T-helper 2 cell treated with Interferon-gamma antibody and Interleukin-4, amounts not matched to agents 5 μg/mL and 100 μg/mL, for 36 hours (primary cell): ENCODE measurements at regions not wholly inside any gene's neighbourhood (a gene's known extent, or its start where the extent isn't known, plus 50 kb on each side); places are given as distances from the start of the nearest gene placed in this dataset.

Source experiments
- DNase-seq: peaks from one replicate; pipeline ENCODE4 v3.0.0; 2021; ENCODE audit warnings: low spot score
- H3K27ac Mint-ChIP-seq: one replicate; pipeline ENCODE4 v1.8.0; 2021; ENCODE audit warnings: mild to moderate bottlenecking, mixed read lengths
- H3K27me3 Mint-ChIP-seq: one replicate; pipeline ENCODE4 v1.8.0; 2021; ENCODE audit warnings: low read depth, mixed read lengths
- H3K36me3 Mint-ChIP-seq: one replicate; pipeline ENCODE4 v1.8.0; 2021; ENCODE audit warnings: low read depth, mixed read lengths
- H3K4me1 Mint-ChIP-seq: one replicate; pipeline ENCODE4 v1.8.0; 2021; ENCODE audit warnings: low read depth, mixed read lengths
- H3K4me3 Mint-ChIP-seq: one replicate; pipeline ENCODE4 v1.8.0; 2022; ENCODE audit warnings: mild to moderate bottlenecking, moderate library complexity, mixed read lengths
- H3K9me3 Mint-ChIP-seq: one replicate; pipeline ENCODE4 v1.8.0; 2021; ENCODE audit warnings: mixed read lengths

DNA sequence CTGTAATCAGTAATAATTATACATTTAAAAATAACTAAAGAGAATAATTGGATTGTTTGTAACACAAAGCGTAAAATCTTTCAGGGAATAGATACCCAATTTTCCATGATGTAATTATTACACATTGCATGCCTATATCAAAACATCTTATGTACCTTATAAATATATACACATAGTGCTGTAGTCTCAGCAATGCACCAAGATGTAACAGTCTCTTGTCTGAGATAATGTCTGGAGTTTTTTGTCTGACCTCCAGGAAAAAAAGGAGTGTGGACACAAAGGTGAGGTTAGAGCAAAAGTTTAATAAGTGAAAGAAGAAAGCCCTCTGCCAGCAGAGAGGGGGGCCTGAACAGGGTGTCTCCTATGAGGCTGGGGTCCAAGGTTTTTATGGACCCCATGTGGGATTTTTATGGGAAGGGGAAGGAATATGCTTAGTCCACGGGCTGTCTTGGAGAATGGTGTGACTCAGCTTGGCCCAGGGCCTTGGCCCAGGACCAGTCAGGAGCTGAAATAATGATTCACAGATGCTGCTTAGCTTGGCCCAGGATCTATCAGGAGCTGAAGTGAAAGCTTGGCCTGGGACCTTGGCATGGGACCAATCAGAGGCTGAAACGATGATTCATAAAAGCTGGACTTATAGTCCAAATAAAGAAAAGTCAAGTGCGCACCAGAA is 545.0 kb downstream of the ZPLD1 start:
- DNase-seq = no peak
- Mint-ChIP-seq H3K4me1 (no peaks in the 10 kb centered on the region), H3K9me3 (no peaks in the 10 kb centered on the region), H3K27me3 (no peaks in the 10 kb centered on the region), H3K36me3 (no peaks in the 10 kb centered on the region), H3K4me3 (no peak overlapping the region), H3K27ac (no peak overlapping the region)

DNA sequence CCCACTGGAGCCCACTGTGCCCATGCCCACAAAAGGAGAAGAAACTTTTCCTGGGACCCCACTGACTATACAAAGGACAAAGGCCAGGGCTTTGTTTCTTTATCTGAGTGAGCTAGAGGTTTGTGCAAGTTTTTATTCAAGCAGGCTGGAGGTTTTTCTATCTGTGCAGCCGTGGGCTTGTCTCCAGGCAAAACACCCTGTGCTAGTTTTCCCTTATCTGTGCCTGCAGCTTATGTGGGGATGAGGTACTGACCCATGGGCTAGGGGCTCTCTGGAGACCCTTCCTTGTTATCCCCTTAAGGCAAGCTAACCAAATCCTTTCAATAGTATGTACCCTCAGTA is 545.5 kb downstream of the ZPLD1 start:
- DNase-seq = no peak
- Mint-ChIP-seq H3K4me3 (no peak overlapping the region), H3K36me3 (no peaks in the 10 kb centered on the region), H3K4me1 (no peaks in the 10 kb centered on the region), H3K27ac (no peak overlapping the region), H3K27me3 (no peaks in the 10 kb centered on the region), H3K9me3 (no peaks in the 10 kb centered on the region)

DNA sequence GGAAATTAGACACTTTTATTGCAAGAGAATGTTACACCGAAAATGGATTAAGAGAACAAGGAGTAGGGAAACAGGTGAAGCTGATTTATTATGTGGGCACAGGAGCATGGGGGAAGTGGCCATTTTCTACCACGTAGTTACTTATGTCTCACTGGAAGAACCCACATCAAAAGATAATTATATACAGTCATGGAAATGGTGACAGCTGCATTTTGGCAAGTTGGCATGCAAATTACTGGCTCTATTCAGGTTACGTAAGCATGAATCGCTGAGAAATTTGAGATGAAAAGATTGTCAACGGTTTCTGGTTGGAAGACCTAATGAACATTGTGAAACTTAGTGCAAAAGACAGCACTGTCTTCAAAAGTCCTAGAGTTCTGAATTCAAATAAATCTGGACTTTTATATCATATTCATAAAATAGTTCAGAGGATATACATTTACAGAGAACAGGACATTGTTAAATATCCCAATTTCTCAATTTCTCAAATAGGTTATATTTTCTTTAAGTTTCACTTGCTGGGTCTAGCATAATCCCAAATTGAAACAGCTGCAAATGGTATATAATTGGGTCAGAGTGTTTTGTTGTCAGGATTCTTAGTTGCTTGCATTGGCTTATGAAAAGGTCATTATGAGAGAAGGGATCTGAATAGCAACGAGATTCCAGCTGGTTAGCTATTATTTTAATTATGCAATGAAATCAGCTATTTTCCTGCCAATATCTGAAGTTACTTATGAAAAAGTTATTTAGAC is 567.8 kb downstream of the ZPLD1 start:
- Mint-ChIP-seq H3K27ac (no peak overlapping the region), H3K9me3 (peaks cover 5% of the 10 kb centered on the region), H3K4me1 (no peaks in the 10 kb centered on the region), H3K36me3 (no peaks in the 10 kb centered on the region), H3K27me3 (no peaks in the 10 kb centered on the region), H3K4me3 (no peak overlapping the region)
- DNase-seq = no peak

DNA sequence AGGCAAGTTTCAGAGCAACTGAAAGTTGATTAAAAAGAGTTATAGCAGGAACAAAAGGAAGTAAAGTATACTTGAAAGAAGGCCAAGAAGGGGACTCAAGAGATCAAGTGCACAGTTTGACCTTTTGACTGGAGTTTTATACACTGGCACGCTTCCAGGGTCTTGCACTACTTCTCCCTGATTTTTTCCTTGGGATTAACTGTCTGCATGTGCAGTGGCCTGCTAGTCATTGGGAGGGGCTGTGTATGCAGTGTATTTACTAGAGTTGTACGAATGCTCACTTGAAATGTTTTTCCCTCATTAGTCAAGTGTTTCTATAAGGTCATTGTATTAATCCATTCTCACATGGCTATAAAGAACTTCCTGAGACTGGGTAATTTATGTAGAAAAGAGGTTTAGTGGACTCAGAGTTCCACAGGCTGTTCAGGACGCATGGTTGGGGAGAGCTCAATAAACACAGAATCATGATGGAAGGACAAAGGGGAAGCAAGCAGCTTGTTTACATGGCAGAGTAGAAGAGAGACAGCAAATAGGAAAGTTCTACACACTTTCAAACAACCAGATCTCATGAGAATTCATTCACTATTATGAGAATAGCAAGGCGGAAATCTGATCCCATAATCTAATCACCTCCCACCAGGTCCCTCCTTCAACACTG is 571.8 kb downstream of the ZPLD1 start:
- H3K36me3 Mint-ChIP-seq = no peaks in the 10 kb centered on the region
- H3K4me1 Mint-ChIP-seq = no peaks in the 10 kb centered on the region
- peaks cover 5% of the 10 kb centered on the region for H3K9me3 Mint-ChIP-seq
- no peaks in the 10 kb centered on the region for H3K27me3 Mint-ChIP-seq
- DNase-seq = no peak
- no peak overlapping the region for H3K4me3 Mint-ChIP-seq
- H3K27ac Mint-ChIP-seq = no peak overlapping the region

DNA sequence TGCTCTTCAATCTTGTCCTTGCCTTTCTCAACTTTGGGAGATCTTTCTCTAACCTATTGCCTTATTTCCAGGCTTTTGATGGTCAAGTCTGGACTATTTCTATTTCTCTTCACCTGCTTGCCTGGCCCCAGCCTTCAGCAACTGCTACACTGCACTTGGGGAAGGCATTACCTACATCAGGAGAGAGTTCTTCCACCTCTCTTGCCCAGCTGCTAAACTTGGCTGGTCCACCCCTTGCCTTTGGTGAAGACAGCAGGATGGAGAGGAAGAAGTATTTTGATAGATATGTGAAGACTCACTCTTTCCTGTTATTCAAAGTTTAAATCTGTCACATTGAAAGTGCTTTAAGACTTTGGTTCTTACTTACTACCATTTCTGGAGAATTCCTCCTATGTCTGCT is 574.8 kb downstream of the ZPLD1 start:
- no peak overlapping the region for H3K4me3 Mint-ChIP-seq
- no peaks in the 10 kb centered on the region for H3K4me1 Mint-ChIP-seq
- no peaks in the 10 kb centered on the region for H3K27me3 Mint-ChIP-seq
- no peaks in the 10 kb centered on the region for H3K9me3 Mint-ChIP-seq
- DNase-seq = no peak
- no peaks in the 10 kb centered on the region for H3K36me3 Mint-ChIP-seq
- H3K27ac Mint-ChIP-seq = no peak overlapping the region

DNA sequence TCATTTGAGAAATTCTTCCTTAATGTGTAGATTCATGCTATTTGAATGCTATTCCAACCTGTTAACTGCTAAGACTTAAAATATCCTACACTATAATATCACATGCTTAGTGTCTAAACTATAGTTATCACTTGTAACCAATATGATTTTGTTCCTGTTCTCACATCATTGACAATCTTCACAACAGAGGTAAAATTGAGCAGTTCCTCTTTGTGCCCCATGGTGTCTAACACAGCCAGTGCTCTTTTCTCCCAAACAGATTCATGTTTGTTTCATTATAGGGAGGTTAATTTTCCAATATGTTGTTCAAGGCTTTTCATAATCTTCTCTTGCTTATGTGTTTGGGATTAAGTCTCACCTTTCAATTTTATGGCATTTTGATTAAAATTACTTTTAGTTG is 591.1 kb downstream of the ZPLD1 start:
- H3K9me3 Mint-ChIP-seq = no peaks in the 10 kb centered on the region
- no peak for DNase-seq
- H3K4me3 Mint-ChIP-seq = no peak overlapping the region
- H3K4me1 Mint-ChIP-seq = no peaks in the 10 kb centered on the region
- H3K27ac Mint-ChIP-seq = no peak overlapping the region
- no peaks in the 10 kb centered on the region for H3K36me3 Mint-ChIP-seq
- H3K27me3 Mint-ChIP-seq = no peaks in the 10 kb centered on the region

DNA sequence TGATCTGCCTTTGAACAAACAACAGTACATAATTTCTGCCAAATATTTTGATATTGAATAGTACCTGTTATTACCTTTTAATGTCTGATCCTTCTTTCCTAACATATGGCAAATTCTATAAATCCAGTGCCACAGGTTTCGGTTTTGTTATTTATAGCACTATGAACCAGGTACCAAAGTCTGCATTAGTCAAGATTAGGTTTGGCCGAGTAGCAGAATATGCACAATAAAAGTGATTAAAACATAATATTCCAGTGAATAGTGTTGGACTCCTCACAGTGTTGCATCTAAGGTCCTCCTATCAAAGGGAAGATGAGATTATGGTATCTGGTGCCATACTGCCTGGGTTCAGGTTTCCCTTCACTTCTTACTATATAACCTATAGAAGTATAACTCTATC is 599.0 kb downstream of the ZPLD1 start:
- DNase-seq = no peak
- Mint-ChIP-seq H3K9me3 (no peaks in the 10 kb centered on the region), H3K4me3 (no peak overlapping the region), H3K36me3 (no peaks in the 10 kb centered on the region), H3K27ac (no peak overlapping the region), H3K27me3 (no peaks in the 10 kb centered on the region), H3K4me1 (no peaks in the 10 kb centered on the region)

DNA sequence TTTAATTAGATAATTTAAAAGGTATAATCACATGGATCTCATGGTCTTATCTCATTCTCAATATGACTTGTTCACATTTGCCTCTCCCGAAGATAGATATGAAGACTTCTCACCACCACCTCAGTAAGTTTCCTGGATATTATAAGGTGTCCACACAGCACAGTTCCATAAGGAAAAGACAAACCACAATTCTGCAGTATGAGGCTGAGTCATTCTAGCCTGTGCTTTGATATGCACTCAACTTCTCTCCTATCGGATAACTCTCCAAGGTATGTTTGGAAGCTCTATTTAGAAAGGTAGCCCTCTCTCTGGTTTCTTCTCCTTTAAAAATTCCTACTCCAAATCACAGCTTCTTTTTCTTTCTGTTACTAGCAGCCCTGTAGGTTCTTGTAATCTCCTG is 612.8 kb downstream of the ZPLD1 start:
- no peak for DNase-seq
- Mint-ChIP-seq H3K9me3 (no peaks in the 10 kb centered on the region), H3K27ac (no peak overlapping the region), H3K4me3 (no peak overlapping the region), H3K4me1 (no peaks in the 10 kb centered on the region), H3K36me3 (no peaks in the 10 kb centered on the region), H3K27me3 (no peaks in the 10 kb centered on the region)

DNA sequence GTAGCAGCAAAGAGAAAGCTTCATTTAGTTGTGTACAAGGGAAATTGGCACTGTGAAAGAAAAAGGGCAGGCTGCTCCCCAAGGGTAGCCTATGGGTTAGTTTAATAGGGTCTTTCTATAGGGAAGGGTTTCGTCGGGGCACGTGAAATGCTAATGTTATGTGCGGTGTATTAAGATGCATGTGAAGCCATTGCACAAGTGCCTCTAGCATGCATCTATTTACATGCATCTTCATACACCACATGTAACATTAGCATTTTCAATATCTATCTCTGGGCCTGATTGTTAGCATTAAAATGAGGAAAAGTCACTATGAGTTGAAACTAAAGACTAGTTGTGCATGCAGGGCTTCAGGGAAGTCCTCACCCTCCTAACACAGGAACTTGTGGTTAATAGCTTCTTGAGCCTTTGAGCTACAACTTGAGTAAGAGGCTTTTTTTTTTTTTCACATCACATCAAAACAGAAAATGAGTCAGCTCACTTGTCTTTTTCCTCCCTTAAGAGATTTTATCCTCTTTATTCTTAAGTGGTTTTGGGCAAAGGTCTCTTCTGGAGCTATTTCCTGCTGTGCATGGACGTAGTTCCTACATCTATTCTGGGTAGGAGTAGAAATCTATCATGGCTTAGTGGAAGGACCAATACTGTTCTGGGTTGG is 613.4 kb downstream of the ZPLD1 start:
- H3K27me3 Mint-ChIP-seq = no peaks in the 10 kb centered on the region
- no peak overlapping the region for H3K27ac Mint-ChIP-seq
- DNase-seq = no peak
- H3K9me3 Mint-ChIP-seq = no peaks in the 10 kb centered on the region
- no peak overlapping the region for H3K4me3 Mint-ChIP-seq
- no peaks in the 10 kb centered on the region for H3K4me1 Mint-ChIP-seq
- H3K36me3 Mint-ChIP-seq = no peaks in the 10 kb centered on the region

DNA sequence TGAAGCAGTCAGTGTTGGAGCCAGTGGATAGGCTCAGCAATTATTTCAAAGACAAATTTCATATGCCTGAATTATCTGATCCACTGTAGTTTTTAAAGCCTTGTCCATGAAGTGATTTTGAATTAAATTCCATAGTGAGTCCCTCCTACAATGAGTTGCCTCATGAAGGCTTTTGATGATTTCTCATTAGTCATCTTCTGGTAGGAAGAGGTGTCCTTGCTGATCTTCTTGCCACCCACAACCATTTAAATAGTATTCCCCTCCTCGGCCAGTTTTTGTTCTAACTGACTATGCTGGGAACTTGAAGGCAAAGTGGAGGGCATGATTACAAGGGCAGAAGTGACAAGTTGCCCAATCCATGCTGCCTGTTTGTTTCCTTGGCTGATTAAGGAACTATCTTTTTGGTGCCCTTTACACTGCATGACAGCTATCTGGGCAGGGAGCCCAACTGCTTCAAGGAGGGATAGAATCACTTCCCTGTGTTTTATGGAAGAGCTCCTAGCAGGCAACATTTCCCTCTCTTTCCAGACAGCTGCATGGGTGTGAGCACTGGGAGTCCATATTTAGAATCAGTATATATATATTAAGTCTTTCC is 617.5 kb downstream of the ZPLD1 start:
- DNase-seq = no peak
- H3K36me3 Mint-ChIP-seq = no peaks in the 10 kb centered on the region
- H3K27ac Mint-ChIP-seq = no peak overlapping the region
- H3K9me3 Mint-ChIP-seq = no peaks in the 10 kb centered on the region
- no peaks in the 10 kb centered on the region for H3K27me3 Mint-ChIP-seq
- no peaks in the 10 kb centered on the region for H3K4me1 Mint-ChIP-seq
- H3K4me3 Mint-ChIP-seq = no peak overlapping the region

DNA sequence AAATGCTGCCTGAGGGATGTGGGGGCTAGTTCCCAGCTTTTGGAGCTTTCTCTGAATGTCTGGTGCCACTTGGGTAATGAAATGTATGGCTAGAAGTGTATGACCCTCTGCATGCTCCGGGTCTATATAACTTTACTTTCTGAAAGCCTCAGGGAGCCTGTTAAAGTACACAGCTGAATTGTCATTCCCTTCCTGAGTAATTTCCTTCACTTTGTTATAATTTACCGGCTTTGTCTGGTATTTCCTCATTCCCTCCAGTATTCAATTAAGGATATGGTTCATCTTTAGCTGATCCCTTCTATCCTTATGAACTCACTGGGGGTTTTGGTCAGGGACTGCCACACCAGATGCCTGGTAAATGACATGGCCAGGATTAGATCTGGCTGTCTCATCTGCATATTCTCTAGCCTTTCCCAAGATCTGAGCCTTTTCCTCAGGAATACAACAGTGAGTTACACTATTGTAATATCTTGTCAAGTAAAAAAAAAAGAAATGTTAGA is 620.3 kb downstream of the ZPLD1 start:
- Mint-ChIP-seq H3K4me3 (no peak overlapping the region), H3K27ac (no peak overlapping the region), H3K4me1 (no peaks in the 10 kb centered on the region), H3K36me3 (no peaks in the 10 kb centered on the region), H3K9me3 (no peaks in the 10 kb centered on the region), H3K27me3 (no peaks in the 10 kb centered on the region)
- DNase-seq = no peak

DNA sequence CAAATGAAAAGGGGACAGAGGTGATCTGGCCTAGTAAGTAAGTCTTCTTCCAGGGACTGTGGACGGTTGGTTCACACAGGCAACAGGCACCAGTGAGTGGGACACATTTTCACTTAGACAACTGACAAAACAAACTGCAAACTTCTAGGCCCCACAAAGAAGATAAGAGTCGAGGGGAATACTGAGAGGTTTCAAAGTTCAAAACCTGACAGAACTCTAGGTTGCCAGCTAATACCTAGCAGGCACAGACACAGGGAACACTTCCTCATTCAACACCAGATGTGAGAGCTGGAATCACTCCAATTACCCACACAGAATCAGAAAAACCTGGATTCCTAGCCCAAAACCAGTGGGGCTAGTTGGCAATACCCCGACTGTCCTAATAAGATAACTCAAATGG is 621.7 kb downstream of the ZPLD1 start:
- Mint-ChIP-seq H3K4me3 (no peak overlapping the region), H3K27ac (no peak overlapping the region), H3K9me3 (no peaks in the 10 kb centered on the region), H3K27me3 (no peaks in the 10 kb centered on the region), H3K4me1 (no peaks in the 10 kb centered on the region), H3K36me3 (no peaks in the 10 kb centered on the region)
- no peak for DNase-seq

DNA sequence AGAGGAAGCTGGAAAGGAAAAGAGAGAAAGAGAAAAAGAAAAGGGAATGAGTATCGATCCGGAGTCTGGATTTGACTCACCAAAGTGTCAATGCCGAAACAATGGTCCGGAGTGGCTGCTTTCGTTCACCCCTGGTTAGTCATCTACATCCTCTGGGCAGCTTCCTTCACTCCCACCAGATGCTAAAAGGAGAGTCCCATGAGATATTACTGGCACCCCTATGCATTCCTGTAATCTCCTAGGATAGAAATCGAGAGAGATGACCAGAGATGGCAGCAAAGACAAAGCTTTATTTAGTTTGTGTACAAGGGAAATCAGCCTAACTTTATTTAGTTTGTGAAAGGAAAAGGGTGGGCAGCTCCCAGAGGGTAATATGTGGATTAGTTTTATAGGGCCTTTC is 622.2 kb downstream of the ZPLD1 start:
- Mint-ChIP-seq H3K27me3 (no peaks in the 10 kb centered on the region), H3K36me3 (no peaks in the 10 kb centered on the region), H3K27ac (no peak overlapping the region), H3K9me3 (no peaks in the 10 kb centered on the region), H3K4me1 (no peaks in the 10 kb centered on the region), H3K4me3 (no peak overlapping the region)
- DNase-seq = no peak

DNA sequence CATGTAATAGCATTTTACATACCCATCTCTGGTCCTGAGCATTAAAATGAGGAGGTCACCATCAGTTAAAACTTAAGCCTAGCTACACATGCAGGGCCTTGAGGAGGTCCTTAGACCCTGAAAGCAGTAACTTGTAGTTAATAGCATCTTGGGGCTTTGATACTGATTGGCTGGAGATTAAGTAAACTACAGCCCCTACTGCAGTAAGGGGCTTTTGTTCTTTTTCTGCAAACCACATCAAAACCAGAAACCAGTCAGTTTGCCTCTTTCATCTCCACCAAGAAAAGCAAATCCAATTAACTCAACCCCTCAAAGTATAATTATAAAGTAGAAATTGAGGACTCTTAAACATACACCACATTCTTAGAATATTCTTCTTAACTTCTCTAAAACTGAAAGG is 622.7 kb downstream of the ZPLD1 start:
- H3K36me3 Mint-ChIP-seq = no peaks in the 10 kb centered on the region
- no peaks in the 10 kb centered on the region for H3K27me3 Mint-ChIP-seq
- no peak overlapping the region for H3K4me3 Mint-ChIP-seq
- no peaks in the 10 kb centered on the region for H3K9me3 Mint-ChIP-seq
- no peak for DNase-seq
- H3K27ac Mint-ChIP-seq = no peak overlapping the region
- H3K4me1 Mint-ChIP-seq = no peaks in the 10 kb centered on the region
